HG02943 (cell line): ENCODE measurements at regions not wholly inside any gene's neighbourhood (a gene's known extent, or its start where the extent isn't known, plus 50 kb on each side); places are given as distances from the start of the nearest gene placed in this dataset.

Experiments used
- ATAC-seq: cut with Tn5 transposase; IDR thresholded peaks from one replicate; pipeline ENCODE4 v1.9.1; 2021; ENCODE audit warnings: mild to moderate bottlenecking, low read depth, moderate library complexity; ENCODE audit not compliant: unreplicated experiment

- ATAC-seq = no peak
These were observed 181.4 kb downstream of the CXCL12 start for GRCh38 chr10:44203535-44203934.

GRCh38 chr10:44202952-44203351, 181.9 kb downstream of the CXCL12 start:
- no peak for ATAC-seq

- no peak for ATAC-seq
These were observed 183.2 kb downstream of the CXCL12 start for GRCh38 chr10:44201656-44202055.

- ATAC-seq = no peak
These were observed 183.9 kb downstream of the CXCL12 start for GRCh38 chr10:44201011-44201410.

GRCh38 chr10:44199991-44200655, 184.8 kb downstream of the CXCL12 start:
- ATAC-seq = no peak

- ATAC-seq = no peak
These were observed 185.6 kb downstream of the CXCL12 start for GRCh38 chr10:44199267-44199666.

GRCh38 chr10:44198780-44199097, 186.2 kb downstream of the CXCL12 start:
- ATAC-seq = no peak

GRCh38 chr10:44198096-44198779, 186.7 kb downstream of the CXCL12 start:
- ATAC-seq = no peak

GRCh38 chr10:44197646-44198045, 187.3 kb downstream of the CXCL12 start:
- ATAC-seq = no peak

GRCh38 chr10:44196336-44196735, 188.6 kb downstream of the CXCL12 start:
- ATAC-seq = no peak

GRCh38 chr10:44196008-44196320, 188.9 kb downstream of the CXCL12 start:
- no peak for ATAC-seq

- no peak for ATAC-seq
These were observed 189.5 kb downstream of the CXCL12 start for GRCh38 chr10:44195112-44196007.

GRCh38 chr10:44194435-44194834, 190.5 kb downstream of the CXCL12 start:
- no peak for ATAC-seq

- ATAC-seq = no peak
These were observed 191.2 kb downstream of the CXCL12 start for GRCh38 chr10:44193567-44194220.

GRCh38 chr10:44193166-44193565, 191.7 kb downstream of the CXCL12 start:
- ATAC-seq = no peak

GRCh38 chr10:44192435-44192834, 192.5 kb downstream of the CXCL12 start:
- no peak for ATAC-seq

- no peak for ATAC-seq
These were observed 194.4 kb downstream of the CXCL12 start for GRCh38 chr10:44190541-44190940.

GRCh38 chr10:44186821-44187220, 198.1 kb downstream of the CXCL12 start:
- ATAC-seq = no peak

- ATAC-seq = no peak
These were observed 198.7 kb downstream of the CXCL12 start for GRCh38 chr10:44186150-44186549.

GRCh38 chr10:44185315-44185666, 199.6 kb downstream of the CXCL12 start:
- ATAC-seq = no peak

GRCh38 chr10:44184633-44185314, 200.1 kb downstream of the CXCL12 start:
- ATAC-seq = no peak
